Erythroblast (primary cell): ENCODE measurements at regions not wholly inside any gene's neighbourhood (a gene's known extent, or its start where the extent isn't known, plus 50 kb on each side); places are given as distances from the start of the nearest gene placed in this dataset.

Source experiments
- GATA1 ChIP-seq: IDR thresholded peaks from 2 replicates; pipeline ENCODE4 v1.6.1; 2011; ENCODE audit warnings: low read depth, mild to moderate bottlenecking, control low read depth, low read length, moderate library complexity
- POLR2A ChIP-seq: IDR thresholded peaks from 2 replicates; pipeline ENCODE4 v1.6.1; 2011; ENCODE audit warnings: mild to moderate bottlenecking, low read length

GRCh38 chr17:83155128-83156121 is 76.0 kb downstream of the METRNL start:
- TF ChIP-seq POLR2A, result no peak
- no peak for TF ChIP-seq GATA1
